ENCODE measurements at regions not wholly inside any gene's neighbourhood (a gene's known extent, or its start where the extent isn't known, plus 50 kb on each side); places are given as distances from the start of the nearest gene placed in this dataset.

DNA sequence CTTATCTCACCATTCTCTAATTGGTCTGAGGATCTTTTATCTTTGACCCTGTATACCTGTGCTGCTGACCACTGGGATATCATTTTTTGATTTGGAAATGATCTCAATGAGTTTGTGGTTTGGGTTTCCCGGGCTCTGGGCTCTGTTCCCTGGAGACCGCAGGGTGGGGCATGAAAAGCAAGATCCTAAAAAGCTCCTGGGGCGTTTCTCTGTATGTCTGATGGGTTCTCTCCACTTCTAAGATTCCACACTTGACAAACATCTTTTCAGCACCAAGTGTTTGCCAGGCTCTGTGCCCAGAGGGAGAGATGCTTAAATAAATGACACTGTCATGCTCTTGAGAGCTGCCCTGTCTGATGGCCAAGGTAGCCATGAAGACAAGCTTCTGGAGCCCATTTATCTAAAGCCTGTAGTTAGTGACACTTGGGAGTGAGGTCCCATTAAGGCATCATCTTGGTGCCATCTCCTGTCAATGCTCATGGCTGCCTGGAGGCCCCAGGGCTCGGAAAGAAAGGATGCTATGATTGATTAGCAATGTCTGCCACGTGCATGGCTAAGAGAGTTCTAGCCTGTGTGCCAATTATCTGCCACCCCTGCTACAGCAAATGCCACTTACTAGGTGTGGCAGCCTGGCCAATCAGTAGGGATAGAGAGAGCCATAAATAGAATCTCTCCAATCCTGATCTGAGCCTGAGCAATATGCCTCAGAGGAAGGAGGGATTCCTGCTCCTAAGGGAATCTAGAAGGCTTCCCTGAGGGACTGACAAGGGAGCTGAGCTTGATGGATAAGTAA, 531.6 kb downstream of the MN1 start:
- no CpG with 5 or more reads among the region's 5 CpGs for WGBS (ENCODE audit: insufficient coverage)
- H3K27me3 ChIP-seq (ENCODE audit: control insufficient read depth, insufficient read depth, low read length): peaks cover 29% of the 10 kb centered on the region
- H3K4me3 ChIP-seq (ENCODE audit: low read length): no peak overlapping the region
- H3K4me1 ChIP-seq (ENCODE audit: control insufficient read depth, insufficient read depth, low read length): no peaks in the 10 kb centered on the region
- DNase-seq: no peak
- H3K27ac ChIP-seq (ENCODE audit: low read length): no peak overlapping the region
- H3K9me3 ChIP-seq (replicated peaks; ENCODE audit: control insufficient read depth, low read depth, low read length): no peaks in the 10 kb centered on the region
- no peaks in the 10 kb centered on the region for H3K36me3 ChIP-seq (ENCODE audit: control insufficient read depth, insufficient read depth, low read length)

DNA sequence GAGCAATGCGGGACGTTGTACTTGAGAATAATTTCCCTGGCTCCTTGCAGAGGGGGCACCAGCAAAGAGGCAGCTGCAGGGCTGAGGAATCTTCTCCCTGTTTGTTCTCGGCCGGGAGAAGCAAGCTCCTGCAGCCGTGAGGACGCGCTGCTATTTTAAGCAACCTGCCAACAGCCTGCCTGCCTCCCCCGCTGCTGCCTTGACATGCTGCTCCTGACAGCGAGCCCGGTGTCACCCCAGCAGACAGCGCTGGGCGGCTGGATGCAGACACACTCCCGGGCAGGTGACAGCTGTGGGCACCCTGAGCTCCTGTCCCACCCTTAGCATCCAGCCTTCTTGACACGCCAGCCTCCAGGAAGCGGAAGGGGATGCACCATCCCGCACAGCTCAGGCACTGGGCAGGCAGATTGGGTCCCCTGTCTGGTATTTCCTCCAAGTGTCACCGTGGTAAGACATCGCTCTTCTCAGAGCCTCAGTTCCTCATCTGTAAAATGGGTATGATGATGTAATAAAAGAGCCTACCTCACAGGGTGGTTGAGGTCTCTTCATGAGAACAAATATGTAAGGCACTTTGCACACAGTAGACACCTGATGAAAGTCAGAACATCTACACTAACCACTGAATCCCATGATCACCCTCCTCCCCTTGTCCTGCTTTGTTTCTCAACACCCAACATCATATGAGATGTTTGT, 530.6 kb downstream of the MN1 start:
- no peak overlapping the region for H3K27ac ChIP-seq (ENCODE audit: low read length)
- H3K9me3 ChIP-seq (replicated peaks; ENCODE audit: control insufficient read depth, low read depth, low read length): no peaks in the 10 kb centered on the region
- WGBS (ENCODE audit: insufficient coverage): 18% methylated on average over 10 of the region's 18 CpGs
- no peak for DNase-seq
- no peak overlapping the region for H3K4me3 ChIP-seq (ENCODE audit: low read length)
- peaks cover 35% of the 10 kb centered on the region for H3K27me3 ChIP-seq (ENCODE audit: control insufficient read depth, insufficient read depth, low read length)
- no peaks in the 10 kb centered on the region for H3K4me1 ChIP-seq (ENCODE audit: control insufficient read depth, insufficient read depth, low read length)
- H3K36me3 ChIP-seq (ENCODE audit: control insufficient read depth, insufficient read depth, low read length): no peaks in the 10 kb centered on the region

GRCh38 chr22:27273436-27273835, 528.1 kb downstream of the MN1 start:
- no peaks in the 10 kb centered on the region for H3K36me3 ChIP-seq (ENCODE audit: control insufficient read depth, insufficient read depth, low read length)
- DNase-seq: no peak
- H3K4me3 ChIP-seq (ENCODE audit: low read length): no peak overlapping the region
- WGBS (ENCODE audit: insufficient coverage): no CpG with 5 or more reads among the region's 8 CpGs
- peaks cover 4% of the 10 kb centered on the region for H3K9me3 ChIP-seq (replicated peaks; ENCODE audit: control insufficient read depth, low read depth, low read length)
- no peak overlapping the region for H3K27ac ChIP-seq (ENCODE audit: low read length)
- H3K4me1 ChIP-seq (ENCODE audit: control insufficient read depth, insufficient read depth, low read length): no peaks in the 10 kb centered on the region
- peaks cover 31% of the 10 kb centered on the region for H3K27me3 ChIP-seq (ENCODE audit: control insufficient read depth, insufficient read depth, low read length)

GRCh38 chr22:27273853-27274252, 527.7 kb downstream of the MN1 start:
- 100% methylated on average over 1 of the region's 10 CpGs for WGBS (ENCODE audit: insufficient coverage)
- Histone ChIP-seq H3K4me3 (ENCODE audit: low read length) (no peak overlapping the region), H3K4me1 (ENCODE audit: control insufficient read depth, insufficient read depth, low read length) (no peaks in the 10 kb centered on the region), H3K27me3 (ENCODE audit: control insufficient read depth, insufficient read depth, low read length) (peaks cover 30% of the 10 kb centered on the region), H3K36me3 (ENCODE audit: control insufficient read depth, insufficient read depth, low read length) (no peaks in the 10 kb centered on the region), H3K9me3 (replicated peaks; ENCODE audit: control insufficient read depth, low read depth, low read length) (peaks cover 4% of the 10 kb centered on the region), H3K27ac (ENCODE audit: low read length) (no peak overlapping the region)
- no peak for DNase-seq

- Histone ChIP-seq H3K36me3 (ENCODE audit: control insufficient read depth, insufficient read depth, low read length) (no peaks in the 10 kb centered on the region), H3K4me1 (ENCODE audit: control insufficient read depth, insufficient read depth, low read length) (no peaks in the 10 kb centered on the region), H3K27me3 (ENCODE audit: control insufficient read depth, insufficient read depth, low read length) (peaks cover 27% of the 10 kb centered on the region), H3K9me3 (replicated peaks; ENCODE audit: control insufficient read depth, low read depth, low read length) (peaks cover 4% of the 10 kb centered on the region), H3K4me3 (ENCODE audit: low read length) (no peak overlapping the region), H3K27ac (ENCODE audit: low read length) (no peak overlapping the region)
- no peak for DNase-seq
- WGBS (ENCODE audit: insufficient coverage): 86% methylated on average over 1 of the region's 4 CpGs
These were observed 526.6 kb downstream of the MN1 start for GRCh38 chr22:27274770-27275449.

GRCh38 chr22:27278946-27279345, 522.6 kb downstream of the MN1 start:
- peaks cover 12% of the 10 kb centered on the region for H3K27me3 ChIP-seq (ENCODE audit: control insufficient read depth, insufficient read depth, low read length)
- 40% methylated on average over 1 of the region's 2 CpGs for WGBS (ENCODE audit: insufficient coverage)
- no peak overlapping the region for H3K4me3 ChIP-seq (ENCODE audit: low read length)
- no peaks in the 10 kb centered on the region for H3K4me1 ChIP-seq (ENCODE audit: control insufficient read depth, insufficient read depth, low read length)
- DNase-seq: peak; percentile 32
- no peaks in the 10 kb centered on the region for H3K36me3 ChIP-seq (ENCODE audit: control insufficient read depth, insufficient read depth, low read length)
- peaks cover 4% of the 10 kb centered on the region for H3K9me3 ChIP-seq (replicated peaks; ENCODE audit: control insufficient read depth, low read depth, low read length)
- no peak overlapping the region for H3K27ac ChIP-seq (ENCODE audit: low read length)

GRCh38 chr22:27283240-27283639, 518.3 kb downstream of the MN1 start:
- Histone ChIP-seq H3K36me3 (ENCODE audit: control insufficient read depth, insufficient read depth, low read length) (no peaks in the 10 kb centered on the region), H3K27ac (ENCODE audit: low read length) (no peak overlapping the region), H3K9me3 (replicated peaks; ENCODE audit: control insufficient read depth, low read depth, low read length) (no peaks in the 10 kb centered on the region), H3K4me1 (ENCODE audit: control insufficient read depth, insufficient read depth, low read length) (no peaks in the 10 kb centered on the region), H3K4me3 (ENCODE audit: low read length) (no peak overlapping the region), H3K27me3 (ENCODE audit: control insufficient read depth, insufficient read depth, low read length) (no peaks in the 10 kb centered on the region)
- 79% methylated on average over 3 of the region's 5 CpGs for WGBS (ENCODE audit: insufficient coverage)
- DNase-seq: no peak

DNA sequence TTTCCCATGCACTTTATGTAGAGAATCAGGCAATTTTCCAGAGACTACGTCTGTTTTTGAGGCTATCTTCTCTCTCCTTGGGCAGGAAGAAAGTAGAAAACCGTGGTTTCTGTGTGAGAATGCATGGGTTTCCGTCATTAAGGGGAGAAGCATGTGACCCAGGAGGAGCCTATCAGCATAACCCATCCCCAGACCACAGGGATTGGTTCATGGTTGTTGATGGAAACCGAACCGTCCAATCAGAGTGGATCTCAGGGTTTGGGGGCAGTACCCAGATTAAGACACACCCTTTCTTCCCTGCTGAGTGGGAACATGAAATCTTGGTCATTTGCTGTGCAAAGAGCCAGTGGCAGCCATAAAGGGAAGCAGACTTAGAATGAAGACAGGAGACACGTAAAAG, 517.8 kb downstream of the MN1 start:
- Histone ChIP-seq H3K4me1 (ENCODE audit: control insufficient read depth, insufficient read depth, low read length) (no peaks in the 10 kb centered on the region), H3K27me3 (ENCODE audit: control insufficient read depth, insufficient read depth, low read length) (peaks cover 3% of the 10 kb centered on the region), H3K9me3 (replicated peaks; ENCODE audit: control insufficient read depth, low read depth, low read length) (no peaks in the 10 kb centered on the region), H3K4me3 (ENCODE audit: low read length) (no peak overlapping the region), H3K27ac (ENCODE audit: low read length) (no peak overlapping the region), H3K36me3 (ENCODE audit: control insufficient read depth, insufficient read depth, low read length) (no peaks in the 10 kb centered on the region)
- 90% methylated on average over 1 of the region's 6 CpGs for WGBS (ENCODE audit: insufficient coverage)
- no peak for DNase-seq

GRCh38 chr22:27284324-27284723, 517.2 kb downstream of the MN1 start:
- H3K36me3 ChIP-seq (ENCODE audit: control insufficient read depth, insufficient read depth, low read length): no peaks in the 10 kb centered on the region
- H3K27me3 ChIP-seq (ENCODE audit: control insufficient read depth, insufficient read depth, low read length): peaks cover 7% of the 10 kb centered on the region
- WGBS (ENCODE audit: insufficient coverage): 89% methylated on average over 6 of the region's 7 CpGs
- no peak overlapping the region for H3K27ac ChIP-seq (ENCODE audit: low read length)
- no peak overlapping the region for H3K4me3 ChIP-seq (ENCODE audit: low read length)
- no peaks in the 10 kb centered on the region for H3K9me3 ChIP-seq (replicated peaks; ENCODE audit: control insufficient read depth, low read depth, low read length)
- no peak for DNase-seq
- no peaks in the 10 kb centered on the region for H3K4me1 ChIP-seq (ENCODE audit: control insufficient read depth, insufficient read depth, low read length)

DNA sequence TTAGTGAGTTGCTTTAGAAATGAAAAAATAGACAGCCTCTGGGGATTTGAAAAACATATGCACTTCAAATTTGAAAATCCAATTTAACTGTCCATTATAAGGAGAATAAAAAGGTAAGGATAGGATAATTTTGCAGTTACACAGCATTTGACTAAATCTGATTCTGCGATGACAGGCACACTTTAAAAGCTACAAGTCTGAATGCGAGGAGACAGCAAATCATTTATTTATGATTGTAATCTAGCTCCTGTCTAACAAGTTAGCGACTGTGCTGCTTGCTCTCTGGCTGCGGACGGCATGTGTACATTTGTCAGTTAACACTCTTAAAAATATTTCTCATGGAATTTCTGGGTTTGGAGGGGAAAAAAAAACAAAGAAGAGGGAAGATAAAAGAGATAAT, 514.8 kb downstream of the MN1 start:
- no peaks in the 10 kb centered on the region for H3K9me3 ChIP-seq (replicated peaks; ENCODE audit: control insufficient read depth, low read depth, low read length)
- peaks cover 9% of the 10 kb centered on the region for H3K27me3 ChIP-seq (ENCODE audit: control insufficient read depth, insufficient read depth, low read length)
- H3K4me3 ChIP-seq (ENCODE audit: low read length): no peak overlapping the region
- DNase-seq: no peak
- H3K27ac ChIP-seq (ENCODE audit: low read length): no peak overlapping the region
- no peaks in the 10 kb centered on the region for H3K36me3 ChIP-seq (ENCODE audit: control insufficient read depth, insufficient read depth, low read length)
- 79% methylated on average over 2 of the region's 5 CpGs for WGBS (ENCODE audit: insufficient coverage)
- no peaks in the 10 kb centered on the region for H3K4me1 ChIP-seq (ENCODE audit: control insufficient read depth, insufficient read depth, low read length)
